HEK293T (cell line): ENCODE measurements at regions not wholly inside any gene's neighbourhood (a gene's known extent, or its start where the extent isn't known, plus 50 kb on each side); places are given as distances from the start of the nearest gene placed in this dataset.

Experiments used
- ARNT ChIP-seq: fragments of 450-650 bp; IDR thresholded peaks from 2 replicates; pipeline ENCODE4 v1.6.1; 2017; ENCODE audit warnings: mild to moderate bottlenecking
- BHLHE40 ChIP-seq: fragments of 450-650 bp; IDR thresholded peaks from 2 replicates; pipeline ENCODE4 v1.6.1; 2016; ENCODE audit warnings: mild to moderate bottlenecking, moderate library complexity, borderline replicate concordance
- FOXM1 ChIP-seq: fragments of 450-650 bp; IDR thresholded peaks from 2 replicates; pipeline ENCODE4 v1.6.1; 2017; ENCODE audit warnings: mild to moderate bottlenecking, borderline replicate concordance
- SP1 ChIP-seq: fragments of 450-650 bp; IDR thresholded peaks from 2 replicates; pipeline ENCODE4 v1.6.1; 2017
- SUZ12 ChIP-seq: fragments of 450-650 bp; IDR thresholded peaks from 2 replicates; pipeline ENCODE4 v1.6.1; 2016; ENCODE audit warnings: mild to moderate bottlenecking
- TARDBP ChIP-seq: fragments of 450-650 bp; IDR thresholded peaks from 2 replicates; pipeline ENCODE4 v1.6.1; 2016
- ZNF384 ChIP-seq: fragments of 450-650 bp; IDR thresholded peaks from 2 replicates; pipeline ENCODE4 v1.6.1; 2016

DNA sequence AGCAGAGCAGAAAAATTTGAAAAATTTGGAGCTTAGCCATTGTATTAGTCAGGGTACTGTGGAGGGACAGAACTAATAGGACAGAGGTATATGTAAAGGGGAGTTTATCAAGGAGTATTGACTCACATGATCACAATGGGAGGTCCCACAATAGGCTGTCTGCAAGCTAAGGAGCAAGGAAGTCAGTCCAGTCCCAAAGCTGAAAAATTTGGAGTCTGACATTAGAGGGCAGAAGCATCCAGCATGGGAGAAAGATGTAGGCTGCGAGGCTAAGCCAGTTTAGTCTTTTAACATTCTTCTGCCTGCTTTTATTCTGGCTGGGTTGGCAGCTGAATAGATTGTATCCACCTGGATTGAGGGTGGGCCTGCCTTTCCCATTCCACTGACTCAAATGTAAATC is 82.0 kb downstream of the SMPDL3A start:
- no peak for TF ChIP-seq SP1
- TF ChIP-seq BHLHE40: no peak
- TF ChIP-seq ZNF384: no peak
- TF ChIP-seq FOXM1: no peak
- no peak for TF ChIP-seq TARDBP
- no peak for TF ChIP-seq SUZ12
- TF ChIP-seq ARNT: no peak
